CD4-positive, CD25-positive, alpha-beta regulatory T cell (primary cell): ENCODE measurements at regions not wholly inside any gene's neighbourhood (a gene's known extent, or its start where the extent isn't known, plus 50 kb on each side); places are given as distances from the start of the nearest gene placed in this dataset.

Experiments used
- ATAC-seq, 2 donors: fragments of 150-1000 bp; cut with Tn5 transposase; one replicate each; pipeline ENCODE4 v1.10.0; 2021; ENCODE audit warnings: low read depth in 2 of 2, moderate number of reproducible peaks in 2 of 2, moderate library complexity in 1 of 2
- DNase-seq, 3 donors: peaks; one replicate each; pipeline versions ENCODE4 v3.0.0 to v3.0.0-alpha.2; 2012 to 2022; ENCODE audit warnings: mixed read lengths in 1 of 3
- H3K27ac ChIP-seq: one replicate; pipeline ENCODE4 v1.7.0; 2013; ENCODE audit warnings: mild to moderate bottlenecking, low read length; ENCODE audit not compliant: insufficient read depth, poor library complexity, severe bottlenecking
- H3K27me3 ChIP-seq: one replicate; pipeline ENCODE4 v1.7.0; 2013; ENCODE audit warnings: low read length; ENCODE audit not compliant: control insufficient read depth, insufficient read depth
- H3K36me3 ChIP-seq: one replicate; pipeline ENCODE4 v1.7.0; 2013; ENCODE audit warnings: mild to moderate bottlenecking, low read length, moderate library complexity; ENCODE audit not compliant: control insufficient read depth, insufficient read depth
- H3K4me1 ChIP-seq: 2 replicates; pipeline ENCODE4 v1.7.0; 2013; ENCODE audit warnings: mild to moderate bottlenecking, low read length; ENCODE audit not compliant: insufficient read depth, control insufficient read depth, poor library complexity, severe bottlenecking
- H3K4me3 ChIP-seq: one replicate; pipeline ENCODE4 v1.7.0; 2013; ENCODE audit warnings: low read depth, mild to moderate bottlenecking, low read length, moderate library complexity
- H3K9me3 ChIP-seq, 2 experiments: 1 replicate in 1 of 2; 2 replicates in 1 of 2; pipeline ENCODE4 v1.7.0; 2013; ENCODE audit warnings: low read length in 2 of 2, mild to moderate bottlenecking in 1 of 2, moderate library complexity in 1 of 2; ENCODE audit not compliant: control insufficient read depth in 2 of 2
- H3K27ac Mint-ChIP-seq, 3 donors: one replicate each; pipeline ENCODE4 v1.8.0; 2020 to 2022; ENCODE audit warnings: mild to moderate bottlenecking in 3 of 3, mixed read lengths in 3 of 3, moderate library complexity in 2 of 3
- H3K27me3 Mint-ChIP-seq: one replicate; pipeline ENCODE4 v1.8.0; 2022; ENCODE audit warnings: mild to moderate bottlenecking, mixed read lengths
- H3K36me3 Mint-ChIP-seq: one replicate; pipeline ENCODE4 v1.8.0; 2020; ENCODE audit warnings: mixed read lengths
- H3K4me1 Mint-ChIP-seq, 4 donors: one replicate each; pipeline ENCODE4 v1.8.0; 2020 to 2022; ENCODE audit warnings: mixed read lengths in 4 of 4, mild to moderate bottlenecking in 1 of 4
- H3K4me3 Mint-ChIP-seq, 4 donors: one replicate each; pipeline ENCODE4 v1.8.0; 2020 to 2022; ENCODE audit warnings: mild to moderate bottlenecking in 4 of 4, mixed read lengths in 4 of 4, moderate library complexity in 3 of 4
- H3K9me3 Mint-ChIP-seq, 7 donors: one replicate each; pipeline ENCODE4 v1.8.0; 2020 to 2022; ENCODE audit warnings: mixed read lengths in 7 of 7, mild to moderate bottlenecking in 3 of 7, moderate library complexity in 2 of 7

DNA sequence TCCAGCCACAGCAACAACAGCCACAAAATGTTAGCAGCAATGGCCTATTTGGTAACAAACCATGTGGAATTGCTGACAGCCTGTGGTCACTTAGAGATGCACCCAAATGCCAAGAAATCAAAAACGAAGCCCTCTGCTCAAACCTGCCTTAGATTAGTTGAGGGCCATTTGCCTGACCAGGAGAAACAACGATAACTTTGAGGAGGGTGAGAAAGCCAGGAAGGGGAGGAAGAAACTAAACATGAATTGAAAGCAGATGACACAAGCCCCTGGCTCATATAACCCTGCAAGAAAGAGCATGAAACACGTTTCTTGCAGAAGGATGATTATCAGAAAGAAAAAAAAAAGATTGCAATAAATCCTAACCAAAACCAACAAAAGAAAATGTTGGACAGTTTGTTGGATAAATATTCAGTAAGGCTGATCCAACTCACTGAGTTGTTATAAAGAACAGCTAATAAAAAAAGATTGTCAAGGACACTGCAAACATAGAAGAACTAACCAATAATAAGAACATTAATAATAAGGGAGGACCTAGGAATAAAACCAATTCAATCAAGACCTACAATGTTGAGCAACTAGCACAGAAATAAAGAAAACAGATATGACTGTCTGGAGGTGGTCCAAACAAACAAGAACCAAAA lies 140.5 kb upstream of the SLC30A5 start:
- ATAC-seq: no peak
- H3K4me1 ChIP-seq: no peaks in the 10 kb centered on the region
- DNase-seq: no peak
- H3K27ac ChIP-seq: no peak overlapping the region
- Mint-ChIP-seq H3K4me3 (no peak overlapping the region), H3K27ac (no peak overlapping the region), H3K36me3 (no peaks in the 10 kb centered on the region), H3K9me3 (peaks cover 0 to 3% (median 0%) of the 10 kb centered on the region in 7 donors), H3K27me3 (peaks cover 45% of the 10 kb centered on the region), H3K4me1 (no peaks in the 10 kb centered on the region)
- peaks cover 5% of the 10 kb centered on the region for H3K27me3 ChIP-seq
- no peaks in the 10 kb centered on the region for H3K9me3 ChIP-seq
- H3K4me3 ChIP-seq: no peak overlapping the region
- no peaks in the 10 kb centered on the region for H3K36me3 ChIP-seq

GRCh38 chr5:68953875-68954617 lies 139.8 kb upstream of the SLC30A5 start:
- ATAC-seq (no peak), DNase-seq (no peak)
- Mint-ChIP-seq H3K4me3 (no peak overlapping the region), H3K4me1 (no peaks in the 10 kb centered on the region), H3K36me3 (no peaks in the 10 kb centered on the region), H3K27ac (no peak overlapping the region), H3K9me3 (peaks cover 0 to 3% (median 0%) of the 10 kb centered on the region in 7 donors), H3K27me3 (peaks cover 39% of the 10 kb centered on the region)
- H3K9me3 ChIP-seq: no peaks in the 10 kb centered on the region
- H3K27ac ChIP-seq: no peak overlapping the region
- no peaks in the 10 kb centered on the region for H3K36me3 ChIP-seq
- H3K4me3 ChIP-seq: no peak overlapping the region
- no peaks in the 10 kb centered on the region for H3K4me1 ChIP-seq
- H3K27me3 ChIP-seq: peaks cover 5% of the 10 kb centered on the region

DNA sequence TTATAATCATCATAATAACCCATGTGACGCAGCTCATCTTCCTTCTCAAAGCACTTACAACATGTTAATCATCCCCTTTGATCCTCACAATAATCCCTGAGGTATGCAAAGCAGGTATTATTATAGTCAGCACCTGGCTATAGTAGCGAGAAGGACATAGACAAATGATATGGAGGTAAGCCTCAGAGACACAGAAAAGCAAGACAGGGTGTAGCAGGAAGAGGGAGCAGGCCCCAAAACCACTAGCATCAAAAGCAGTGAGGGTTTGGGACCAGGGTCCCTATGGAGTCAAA lies 139.2 kb upstream of the SLC30A5 start:
- Mint-ChIP-seq H3K27ac (no peak overlapping the region), H3K4me1 (no peaks in the 10 kb centered on the region), H3K36me3 (no peaks in the 10 kb centered on the region), H3K27me3 (peaks cover 37% of the 10 kb centered on the region), H3K4me3 (no peak overlapping the region), H3K9me3 (peaks cover 0 to 3% (median 0%) of the 10 kb centered on the region in 7 donors)
- Histone ChIP-seq H3K4me3 (no peak overlapping the region), H3K9me3 (no peaks in the 10 kb centered on the region), H3K27ac (no peak overlapping the region), H3K36me3 (no peaks in the 10 kb centered on the region), H3K4me1 (no peaks in the 10 kb centered on the region), H3K27me3 (peaks cover 3% of the 10 kb centered on the region)
- ATAC-seq (no peak), DNase-seq (no peak)

DNA sequence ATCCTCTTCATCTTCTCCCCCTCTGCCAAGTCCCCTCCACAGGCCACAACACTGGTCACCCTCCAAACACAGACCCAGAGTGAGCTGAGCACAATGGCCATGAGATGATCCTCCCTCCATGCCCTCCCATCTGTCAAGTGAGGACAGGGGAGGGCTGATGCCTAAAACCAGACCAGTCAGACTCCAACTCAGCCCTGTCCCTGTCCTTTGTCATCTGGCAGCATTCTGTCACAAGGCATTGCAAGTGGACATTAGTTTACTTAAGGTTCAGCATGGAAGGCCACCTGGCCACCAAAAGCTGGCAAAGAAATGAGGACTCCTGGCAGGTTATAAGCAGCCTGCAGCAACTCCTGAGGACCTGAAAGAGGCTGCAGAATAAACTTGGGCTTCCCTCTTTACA lies 136.2 kb upstream of the SLC30A5 start:
- no peak overlapping the region for H3K4me3 Mint-ChIP-seq
- peaks cover 31% of the 10 kb centered on the region for H3K27me3 Mint-ChIP-seq
- no peak overlapping the region for H3K27ac ChIP-seq
- H3K4me1 ChIP-seq: no peaks in the 10 kb centered on the region
- DNase-seq: no peak
- H3K27me3 ChIP-seq: peaks cover 2% of the 10 kb centered on the region
- no peaks in the 10 kb centered on the region for H3K36me3 Mint-ChIP-seq
- H3K36me3 ChIP-seq: no peaks in the 10 kb centered on the region
- peaks cover 0 to 3% (median 0%) of the 10 kb centered on the region in 7 donors for H3K9me3 Mint-ChIP-seq
- H3K9me3 ChIP-seq: no peaks in the 10 kb centered on the region
- no peak overlapping the region for H3K27ac Mint-ChIP-seq
- H3K4me3 ChIP-seq: no peak overlapping the region
- H3K4me1 Mint-ChIP-seq: no peaks in the 10 kb centered on the region
- no peak for ATAC-seq

DNA sequence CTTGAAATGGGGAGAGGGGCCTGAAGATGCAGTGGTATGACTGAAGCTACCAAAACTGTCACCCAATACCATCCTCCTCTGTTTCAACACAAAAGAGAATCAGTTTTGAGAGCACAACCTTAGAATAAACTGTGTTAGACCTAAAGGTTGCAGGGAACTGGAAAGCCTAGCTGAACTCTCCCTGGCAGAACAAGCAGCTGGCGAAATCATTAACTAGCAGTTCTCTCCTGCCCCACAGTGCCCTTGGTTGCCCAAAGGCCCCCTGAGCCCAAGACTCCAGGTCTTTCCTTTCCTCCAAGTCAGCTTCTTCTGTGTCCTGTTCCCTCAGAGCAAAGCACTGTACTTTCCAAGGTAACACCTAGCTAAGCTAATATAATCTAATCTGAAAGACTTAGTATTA lies 135.4 kb upstream of the SLC30A5 start:
- ATAC-seq: no peak
- DNase-seq: no peak
- H3K4me1 ChIP-seq: no peaks in the 10 kb centered on the region
- H3K4me1 Mint-ChIP-seq: no peaks in the 10 kb centered on the region
- no peak overlapping the region for H3K27ac ChIP-seq
- no peak overlapping the region for H3K4me3 ChIP-seq
- no peaks in the 10 kb centered on the region for H3K9me3 ChIP-seq
- no peak overlapping the region for H3K4me3 Mint-ChIP-seq
- peaks cover 23% of the 10 kb centered on the region for H3K27me3 Mint-ChIP-seq
- H3K36me3 Mint-ChIP-seq: no peaks in the 10 kb centered on the region
- H3K36me3 ChIP-seq: no peaks in the 10 kb centered on the region
- peaks cover 2% of the 10 kb centered on the region for H3K27me3 ChIP-seq
- H3K27ac Mint-ChIP-seq: peak overlapping the region in 1 of 3 donors; percentile 48
- peaks cover 0 to 3% (median 0%) of the 10 kb centered on the region in 7 donors for H3K9me3 Mint-ChIP-seq

- no peak overlapping the region for H3K27ac ChIP-seq
- Mint-ChIP-seq H3K36me3 (no peaks in the 10 kb centered on the region), H3K9me3 (peaks cover 0 to 1% (median 0%) of the 10 kb centered on the region in 7 donors), H3K4me1 (no peaks in the 10 kb centered on the region), H3K4me3 (no peak overlapping the region), H3K27ac (no peak overlapping the region), H3K27me3 (peaks cover 10% of the 10 kb centered on the region)
- no peaks in the 10 kb centered on the region for H3K36me3 ChIP-seq
- no peaks in the 10 kb centered on the region for H3K9me3 ChIP-seq
- DNase-seq (no peak), ATAC-seq (no peak)
- H3K4me3 ChIP-seq: no peak overlapping the region
- H3K27me3 ChIP-seq: peaks cover 2% of the 10 kb centered on the region
- H3K4me1 ChIP-seq: no peaks in the 10 kb centered on the region
Measured at GRCh38 chr5:68960456-68960855, 133.4 kb upstream of the SLC30A5 start.

DNA sequence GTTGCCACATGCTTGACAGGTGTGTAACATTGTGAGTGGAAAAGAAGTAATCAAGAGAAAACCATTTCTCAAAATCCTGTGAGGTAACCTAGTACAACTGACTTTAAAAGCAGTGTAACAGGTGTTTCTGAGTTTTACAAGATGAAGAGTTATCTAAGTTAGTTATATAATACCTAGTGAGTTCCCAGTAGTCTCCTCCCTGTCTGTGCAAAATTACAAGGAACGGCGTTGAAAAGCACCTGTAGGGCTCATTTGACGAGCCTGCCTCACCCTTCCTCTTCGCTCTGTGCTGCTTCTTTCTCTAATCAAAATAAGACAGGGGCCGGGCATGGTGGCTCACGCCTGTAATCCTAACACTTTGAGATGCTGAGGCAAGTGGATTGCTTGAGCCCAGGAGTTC lies 132.9 kb upstream of the SLC30A5 start:
- no peaks in the 10 kb centered on the region for H3K36me3 Mint-ChIP-seq
- no peak overlapping the region for H3K4me3 Mint-ChIP-seq
- H3K4me3 ChIP-seq: no peak overlapping the region
- ATAC-seq: no peak
- no peaks in the 10 kb centered on the region for H3K9me3 Mint-ChIP-seq
- H3K27ac Mint-ChIP-seq: no peak overlapping the region
- H3K9me3 ChIP-seq: no peaks in the 10 kb centered on the region
- no peaks in the 10 kb centered on the region for H3K36me3 ChIP-seq
- H3K27ac ChIP-seq: no peak overlapping the region
- no peaks in the 10 kb centered on the region for H3K4me1 Mint-ChIP-seq
- peaks cover 7% of the 10 kb centered on the region for H3K27me3 Mint-ChIP-seq
- H3K27me3 ChIP-seq: peaks cover 2% of the 10 kb centered on the region
- H3K4me1 ChIP-seq: no peaks in the 10 kb centered on the region
- no peak for DNase-seq

DNA sequence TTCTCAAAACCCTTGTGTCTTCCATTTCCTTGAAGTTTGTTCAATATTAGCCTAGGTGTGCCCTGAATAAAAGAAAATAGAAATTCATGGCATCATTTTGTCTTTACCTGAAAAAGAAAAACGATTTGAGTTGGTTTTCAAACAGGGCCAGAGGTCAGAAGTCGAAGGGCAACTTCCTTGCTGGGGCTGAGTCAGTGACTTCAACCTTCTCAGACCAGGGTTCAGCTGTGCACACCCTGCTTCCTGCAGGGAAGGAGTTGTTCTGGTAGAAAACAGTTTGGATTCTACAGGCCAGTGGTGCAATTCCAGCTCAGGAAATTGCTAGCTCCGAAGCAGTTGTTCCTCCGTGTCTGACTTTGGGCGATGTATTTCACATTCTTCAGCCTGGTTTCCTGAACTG lies 132.1 kb upstream of the SLC30A5 start:
- no peaks in the 10 kb centered on the region for H3K4me1 Mint-ChIP-seq

More for the DNA sequence above, 132.1 kb upstream of the SLC30A5 start:
- Histone ChIP-seq H3K27ac (no peak overlapping the region), H3K27me3 (peaks cover 2% of the 10 kb centered on the region), H3K36me3 (no peaks in the 10 kb centered on the region), H3K9me3 (no peaks in the 10 kb centered on the region), H3K4me3 (no peak overlapping the region), H3K4me1 (no peaks in the 10 kb centered on the region)
- Mint-ChIP-seq H3K36me3 (no peaks in the 10 kb centered on the region), H3K9me3 (no peaks in the 10 kb centered on the region), H3K27ac (no peak overlapping the region), H3K27me3 (peaks cover 5% of the 10 kb centered on the region), H3K4me3 (no peak overlapping the region)
- no peak for DNase-seq
- no peak for ATAC-seq
